Liver (tissue), 3 donors: ENCODE measurements at regions not wholly inside any gene's neighbourhood (a gene's known extent, or its start where the extent isn't known, plus 50 kb on each side); places are given as distances from the start of the nearest gene placed in this dataset.

Experiments used
- EGR1 ChIP-seq, 2 donors: IDR thresholded peaks; 2 replicates each; pipeline ENCODE4 v1.6.1; 2016 to 2018; ENCODE audit warnings: antibody characterized with exemption in 2 of 2, low read depth in 2 of 2
- FOXA1 ChIP-seq: IDR thresholded peaks from 2 replicates; pipeline ENCODE4 v1.6.1; 2016; ENCODE audit warnings: antibody characterized with exemption
- JUND ChIP-seq, 2 donors: IDR thresholded peaks; 2 replicates each; pipeline ENCODE4 v1.6.1; 2016; ENCODE audit warnings: antibody characterized with exemption in 2 of 2
- MAX ChIP-seq: IDR thresholded peaks from 2 replicates; pipeline ENCODE4 v1.6.1; 2016; ENCODE audit warnings: antibody characterized with exemption
- RXRA ChIP-seq, 2 donors: IDR thresholded peaks; 2 replicates each; pipeline ENCODE4 v1.6.1; 2017 to 2018; ENCODE audit warnings: antibody characterized with exemption in 2 of 2, mild to moderate bottlenecking in 1 of 2
- TAF1 ChIP-seq: conservative IDR thresholded peaks from 2 replicates; pipeline ENCODE4 v1.6.1; 2016; ENCODE audit warnings: antibody characterized with exemption, mild to moderate bottlenecking
- ZBTB33 ChIP-seq: IDR thresholded peaks from 2 replicates; pipeline ENCODE4 v1.6.1; 2016; ENCODE audit warnings: antibody characterized with exemption
- TF ChIP-seq, protein P1 (sequence below): fragments of 150-350 bp; IDR thresholded peaks from 2 replicates; pipeline ENCODE4 v1.5.1; 2017; ENCODE audit warnings: improper control_type of control experiment, low read depth, low read length; ENCODE audit not compliant: missing input control
- TF ChIP-seq, protein P2 (sequence below): IDR thresholded peaks from 2 replicates; pipeline ENCODE4 v1.6.1; 2016; ENCODE audit warnings: antibody characterized with exemption, mild to moderate bottlenecking
- TF ChIP-seq, protein P3 (sequence below): IDR thresholded peaks from 2 replicates; pipeline ENCODE4 v1.6.1; 2016; ENCODE audit warnings: antibody characterized with exemption
- donor health status: healthy.
- donor health status: healthy.

DNA sequence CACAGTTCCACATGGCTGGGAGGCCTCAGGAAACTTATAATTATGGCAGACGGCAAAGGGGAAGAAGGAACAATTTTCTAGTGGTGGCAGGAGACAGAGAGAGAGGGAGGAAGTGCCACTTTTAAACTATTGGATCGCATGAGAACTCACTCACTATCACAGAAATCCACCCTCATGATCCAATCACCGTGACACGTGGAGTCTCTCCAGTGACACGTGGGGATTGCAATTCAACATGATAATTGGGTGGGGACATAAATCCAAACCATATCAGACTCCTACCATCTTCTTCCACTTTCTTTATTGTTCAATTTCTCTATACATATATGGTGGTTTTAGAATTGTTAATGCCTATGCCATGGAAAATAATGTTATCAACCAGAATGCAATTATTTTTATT is 103.7 kb upstream of the SYT1 start:
- TF ChIP-seq, protein P1, sequence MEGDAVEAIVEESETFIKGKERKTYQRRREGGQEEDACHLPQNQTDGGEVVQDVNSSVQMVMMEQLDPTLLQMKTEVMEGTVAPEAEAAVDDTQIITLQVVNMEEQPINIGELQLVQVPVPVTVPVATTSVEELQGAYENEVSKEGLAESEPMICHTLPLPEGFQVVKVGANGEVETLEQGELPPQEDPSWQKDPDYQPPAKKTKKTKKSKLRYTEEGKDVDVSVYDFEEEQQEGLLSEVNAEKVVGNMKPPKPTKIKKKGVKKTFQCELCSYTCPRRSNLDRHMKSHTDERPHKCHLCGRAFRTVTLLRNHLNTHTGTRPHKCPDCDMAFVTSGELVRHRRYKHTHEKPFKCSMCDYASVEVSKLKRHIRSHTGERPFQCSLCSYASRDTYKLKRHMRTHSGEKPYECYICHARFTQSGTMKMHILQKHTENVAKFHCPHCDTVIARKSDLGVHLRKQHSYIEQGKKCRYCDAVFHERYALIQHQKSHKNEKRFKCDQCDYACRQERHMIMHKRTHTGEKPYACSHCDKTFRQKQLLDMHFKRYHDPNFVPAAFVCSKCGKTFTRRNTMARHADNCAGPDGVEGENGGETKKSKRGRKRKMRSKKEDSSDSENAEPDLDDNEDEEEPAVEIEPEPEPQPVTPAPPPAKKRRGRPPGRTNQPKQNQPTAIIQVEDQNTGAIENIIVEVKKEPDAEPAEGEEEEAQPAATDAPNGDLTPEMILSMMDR, result no peak
- TF ChIP-seq, protein P2, sequence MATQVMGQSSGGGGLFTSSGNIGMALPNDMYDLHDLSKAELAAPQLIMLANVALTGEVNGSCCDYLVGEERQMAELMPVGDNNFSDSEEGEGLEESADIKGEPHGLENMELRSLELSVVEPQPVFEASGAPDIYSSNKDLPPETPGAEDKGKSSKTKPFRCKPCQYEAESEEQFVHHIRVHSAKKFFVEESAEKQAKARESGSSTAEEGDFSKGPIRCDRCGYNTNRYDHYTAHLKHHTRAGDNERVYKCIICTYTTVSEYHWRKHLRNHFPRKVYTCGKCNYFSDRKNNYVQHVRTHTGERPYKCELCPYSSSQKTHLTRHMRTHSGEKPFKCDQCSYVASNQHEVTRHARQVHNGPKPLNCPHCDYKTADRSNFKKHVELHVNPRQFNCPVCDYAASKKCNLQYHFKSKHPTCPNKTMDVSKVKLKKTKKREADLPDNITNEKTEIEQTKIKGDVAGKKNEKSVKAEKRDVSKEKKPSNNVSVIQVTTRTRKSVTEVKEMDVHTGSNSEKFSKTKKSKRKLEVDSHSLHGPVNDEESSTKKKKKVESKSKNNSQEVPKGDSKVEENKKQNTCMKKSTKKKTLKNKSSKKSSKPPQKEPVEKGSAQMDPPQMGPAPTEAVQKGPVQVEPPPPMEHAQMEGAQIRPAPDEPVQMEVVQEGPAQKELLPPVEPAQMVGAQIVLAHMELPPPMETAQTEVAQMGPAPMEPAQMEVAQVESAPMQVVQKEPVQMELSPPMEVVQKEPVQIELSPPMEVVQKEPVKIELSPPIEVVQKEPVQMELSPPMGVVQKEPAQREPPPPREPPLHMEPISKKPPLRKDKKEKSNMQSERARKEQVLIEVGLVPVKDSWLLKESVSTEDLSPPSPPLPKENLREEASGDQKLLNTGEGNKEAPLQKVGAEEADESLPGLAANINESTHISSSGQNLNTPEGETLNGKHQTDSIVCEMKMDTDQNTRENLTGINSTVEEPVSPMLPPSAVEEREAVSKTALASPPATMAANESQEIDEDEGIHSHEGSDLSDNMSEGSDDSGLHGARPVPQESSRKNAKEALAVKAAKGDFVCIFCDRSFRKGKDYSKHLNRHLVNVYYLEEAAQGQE, result no peak
- no peak for TF ChIP-seq FOXA1
- TF ChIP-seq MAX, result no peak
- TF ChIP-seq RXRA (IDR thresholded peaks at IDR 0.05), result no peak
- no peak for TF ChIP-seq EGR1 (IDR thresholded peaks at IDR 0.05; ENCODE audit: low read depth in 2 of 2)
- no peak for TF ChIP-seq JUND (IDR thresholded peaks at IDR 0.05)
- no peak for TF ChIP-seq TAF1
- TF ChIP-seq ZBTB33, result no peak
- TF ChIP-seq, protein P3, sequence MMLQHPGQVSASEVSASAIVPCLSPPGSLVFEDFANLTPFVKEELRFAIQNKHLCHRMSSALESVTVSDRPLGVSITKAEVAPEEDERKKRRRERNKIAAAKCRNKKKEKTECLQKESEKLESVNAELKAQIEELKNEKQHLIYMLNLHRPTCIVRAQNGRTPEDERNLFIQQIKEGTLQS, result no peak
